PC-9 (cell line): ENCODE measurements at regions not wholly inside any gene's neighbourhood (a gene's known extent, or its start where the extent isn't known, plus 50 kb on each side); places are given as distances from the start of the nearest gene placed in this dataset.

ENCODE experiments used
- EZH2 ChIP-seq: fragments of 200-600 bp; sonication (generic); IDR thresholded peaks from 2 replicates; pipeline ENCODE4 v1.8.0; 2017; ENCODE audit warnings: antibody characterized with exemption, low read depth
- TF ChIP-seq, protein P1 (sequence below): fragments of 200-600 bp; sonication (generic); conservative IDR thresholded peaks from 2 replicates; pipeline ENCODE4 v1.6.1; 2017; ENCODE audit warnings: mixed run types, antibody characterized with exemption, mild to moderate bottlenecking, moderate library complexity

DNA sequence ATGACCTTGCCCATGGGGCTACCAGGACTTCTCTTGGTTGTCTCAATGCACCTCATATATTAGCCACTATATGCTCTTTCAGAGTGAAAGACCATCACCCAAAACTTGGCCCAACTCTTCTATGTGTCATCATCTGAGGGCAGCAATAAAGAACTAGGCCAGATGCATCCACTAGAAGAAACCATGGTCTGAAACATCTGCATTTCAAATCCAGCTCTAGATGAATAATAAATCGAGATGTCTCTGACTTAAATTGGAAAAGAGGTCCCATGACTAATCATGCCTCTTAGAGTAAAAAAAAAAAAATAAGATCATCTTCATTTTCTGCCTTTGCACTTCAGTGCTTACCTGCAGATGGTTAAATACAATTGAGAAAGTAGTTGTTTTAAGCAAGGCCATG is 397.6 kb upstream of the PITX2 start:
- TF ChIP-seq, protein P1, sequence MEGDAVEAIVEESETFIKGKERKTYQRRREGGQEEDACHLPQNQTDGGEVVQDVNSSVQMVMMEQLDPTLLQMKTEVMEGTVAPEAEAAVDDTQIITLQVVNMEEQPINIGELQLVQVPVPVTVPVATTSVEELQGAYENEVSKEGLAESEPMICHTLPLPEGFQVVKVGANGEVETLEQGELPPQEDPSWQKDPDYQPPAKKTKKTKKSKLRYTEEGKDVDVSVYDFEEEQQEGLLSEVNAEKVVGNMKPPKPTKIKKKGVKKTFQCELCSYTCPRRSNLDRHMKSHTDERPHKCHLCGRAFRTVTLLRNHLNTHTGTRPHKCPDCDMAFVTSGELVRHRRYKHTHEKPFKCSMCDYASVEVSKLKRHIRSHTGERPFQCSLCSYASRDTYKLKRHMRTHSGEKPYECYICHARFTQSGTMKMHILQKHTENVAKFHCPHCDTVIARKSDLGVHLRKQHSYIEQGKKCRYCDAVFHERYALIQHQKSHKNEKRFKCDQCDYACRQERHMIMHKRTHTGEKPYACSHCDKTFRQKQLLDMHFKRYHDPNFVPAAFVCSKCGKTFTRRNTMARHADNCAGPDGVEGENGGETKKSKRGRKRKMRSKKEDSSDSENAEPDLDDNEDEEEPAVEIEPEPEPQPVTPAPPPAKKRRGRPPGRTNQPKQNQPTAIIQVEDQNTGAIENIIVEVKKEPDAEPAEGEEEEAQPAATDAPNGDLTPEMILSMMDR, result no peak
- no peak for TF ChIP-seq EZH2
